ENCODE measurements at regions not wholly inside any gene's neighbourhood (a gene's known extent, or its start where the extent isn't known, plus 50 kb on each side); places are given as distances from the start of the nearest gene placed in this dataset.

GRCh38 chr18:68454511-68455228, 260.2 kb downstream of the TMX3 start:
- Histone ChIP-seq H3K9ac (ENCODE audit: low read depth, low read length, poor library complexity, severe bottlenecking) (no peak overlapping the region), H3K9me3 (ENCODE audit: insufficient read depth, low read depth, low read length) (no peaks in the 10 kb centered on the region), H3K4me1 (ENCODE audit: insufficient read depth, low read length, poor library complexity, severe bottlenecking) (no peaks in the 10 kb centered on the region), H3K27me3 (ENCODE audit: insufficient read depth, low read length, poor library complexity, severe bottlenecking) (no peaks in the 10 kb centered on the region), H3K9me2 (replicated peaks; ENCODE audit: low read depth, low read length) (no peaks in the 10 kb centered on the region), H3K36me3 (ENCODE audit: insufficient read depth, low read length) (no peaks in the 10 kb centered on the region), H3K79me2 (ENCODE audit: insufficient read depth, low read length) (no peaks in the 10 kb centered on the region), H4K20me1 (ENCODE audit: insufficient read depth, low read length, poor library complexity, severe bottlenecking) (no peaks in the 10 kb centered on the region), H3F3A (ENCODE audit: low read depth) (no peaks in the 10 kb centered on the region), H3K4me3 (ENCODE audit: low read length, poor library complexity, severe bottlenecking) (no peak overlapping the region), H2AFZ (ENCODE audit: low read length) (no peak overlapping the region), H3K4me2 (ENCODE audit: low read depth, low read length, poor library complexity, severe bottlenecking) (no peak overlapping the region)
- TF ChIP-seq EZH2phosphoT487 (IDR thresholded peaks at IDR 0.05; ENCODE audit: borderline replicate concordance), result no peak
- TF ChIP-seq, protein P1, sequence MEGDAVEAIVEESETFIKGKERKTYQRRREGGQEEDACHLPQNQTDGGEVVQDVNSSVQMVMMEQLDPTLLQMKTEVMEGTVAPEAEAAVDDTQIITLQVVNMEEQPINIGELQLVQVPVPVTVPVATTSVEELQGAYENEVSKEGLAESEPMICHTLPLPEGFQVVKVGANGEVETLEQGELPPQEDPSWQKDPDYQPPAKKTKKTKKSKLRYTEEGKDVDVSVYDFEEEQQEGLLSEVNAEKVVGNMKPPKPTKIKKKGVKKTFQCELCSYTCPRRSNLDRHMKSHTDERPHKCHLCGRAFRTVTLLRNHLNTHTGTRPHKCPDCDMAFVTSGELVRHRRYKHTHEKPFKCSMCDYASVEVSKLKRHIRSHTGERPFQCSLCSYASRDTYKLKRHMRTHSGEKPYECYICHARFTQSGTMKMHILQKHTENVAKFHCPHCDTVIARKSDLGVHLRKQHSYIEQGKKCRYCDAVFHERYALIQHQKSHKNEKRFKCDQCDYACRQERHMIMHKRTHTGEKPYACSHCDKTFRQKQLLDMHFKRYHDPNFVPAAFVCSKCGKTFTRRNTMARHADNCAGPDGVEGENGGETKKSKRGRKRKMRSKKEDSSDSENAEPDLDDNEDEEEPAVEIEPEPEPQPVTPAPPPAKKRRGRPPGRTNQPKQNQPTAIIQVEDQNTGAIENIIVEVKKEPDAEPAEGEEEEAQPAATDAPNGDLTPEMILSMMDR (conservative IDR thresholded peaks at IDR 0.05; ENCODE audit: low read length), result no peak

GRCh38 chr18:68449292-68449691, 265.6 kb downstream of the TMX3 start:
- no peaks in the 10 kb centered on the region for H3K79me2 ChIP-seq (ENCODE audit: insufficient read depth, low read length)
- H2AFZ ChIP-seq (ENCODE audit: low read length), result no peak overlapping the region
- no peaks in the 10 kb centered on the region for H3K27me3 ChIP-seq (ENCODE audit: insufficient read depth, low read length, poor library complexity, severe bottlenecking)
- H3K9me3 ChIP-seq (ENCODE audit: insufficient read depth, low read depth, low read length), result peaks cover 7% of the 10 kb centered on the region; the same call in 1 of the 2 replicates
- H3K4me3 ChIP-seq (ENCODE audit: low read length, poor library complexity, severe bottlenecking), result no peak overlapping the region
- no peaks in the 10 kb centered on the region for H3K36me3 ChIP-seq (ENCODE audit: insufficient read depth, low read length)
- no peaks in the 10 kb centered on the region for H3F3A ChIP-seq (ENCODE audit: low read depth)
- H3K4me2 ChIP-seq (ENCODE audit: low read depth, low read length, poor library complexity, severe bottlenecking), result no peak overlapping the region
- H3K9ac ChIP-seq (ENCODE audit: low read depth, low read length, poor library complexity, severe bottlenecking), result no peak overlapping the region
- H3K9me2 ChIP-seq (replicated peaks; ENCODE audit: low read depth, low read length), result no peaks in the 10 kb centered on the region
- no peaks in the 10 kb centered on the region for H3K4me1 ChIP-seq (ENCODE audit: insufficient read depth, low read length, poor library complexity, severe bottlenecking)
- no peak for TF ChIP-seq EZH2phosphoT487 (IDR thresholded peaks at IDR 0.05; ENCODE audit: borderline replicate concordance)
- TF ChIP-seq, protein P1 (conservative IDR thresholded peaks at IDR 0.05; ENCODE audit: low read length), result no peak
- H4K20me1 ChIP-seq (ENCODE audit: insufficient read depth, low read length, poor library complexity, severe bottlenecking), result no peaks in the 10 kb centered on the region

- Histone ChIP-seq H3K4me2 (ENCODE audit: low read depth, low read length, poor library complexity, severe bottlenecking) (no peak overlapping the region), H2AFZ (ENCODE audit: low read length) (no peak overlapping the region), H3K9me3 (ENCODE audit: insufficient read depth, low read depth, low read length) (peaks cover 7% of the 10 kb centered on the region; the same call in 1 of the 2 replicates), H3F3A (ENCODE audit: low read depth) (no peaks in the 10 kb centered on the region), H3K9me2 (replicated peaks; ENCODE audit: low read depth, low read length) (no peaks in the 10 kb centered on the region), H3K27me3 (ENCODE audit: insufficient read depth, low read length, poor library complexity, severe bottlenecking) (no peaks in the 10 kb centered on the region), H3K4me3 (ENCODE audit: low read length, poor library complexity, severe bottlenecking) (no peak overlapping the region), H4K20me1 (ENCODE audit: insufficient read depth, low read length, poor library complexity, severe bottlenecking) (no peaks in the 10 kb centered on the region), H3K36me3 (ENCODE audit: insufficient read depth, low read length) (no peaks in the 10 kb centered on the region), H3K79me2 (ENCODE audit: insufficient read depth, low read length) (no peaks in the 10 kb centered on the region), H3K4me1 (ENCODE audit: insufficient read depth, low read length, poor library complexity, severe bottlenecking) (no peaks in the 10 kb centered on the region), H3K9ac (ENCODE audit: low read depth, low read length, poor library complexity, severe bottlenecking) (no peak overlapping the region)
- TF ChIP-seq, protein P1 (conservative IDR thresholded peaks at IDR 0.05; ENCODE audit: low read length), result no peak
- TF ChIP-seq EZH2phosphoT487 (IDR thresholded peaks at IDR 0.05; ENCODE audit: borderline replicate concordance), result no peak
Measured at GRCh38 chr18:68448736-68449135, 266.2 kb downstream of the TMX3 start.
